Right lobe of liver (tissue), 6 donors: ENCODE measurements at regions not wholly inside any gene's neighbourhood (a gene's known extent, or its start where the extent isn't known, plus 50 kb on each side); places are given as distances from the start of the nearest gene placed in this dataset.
"Not testable (repeated sequence)": the region's sequence is repeated elsewhere in the genome, so short reads cannot be mapped to it uniquely, and the experiment has no call there.

ENCODE experiments used
- ATAC-seq, 4 donors: fragments of 200-7000 bp; cut with Tn5 transposase; one replicate each; pipeline ENCODE4 v1.9.1; 2020; ENCODE audit warnings: mild to moderate bottlenecking in 4 of 4, moderate library complexity in 4 of 4
- DNase-seq, 3 donors: peaks; one replicate each; pipeline ENCODE4 v3.0.0-alpha.2; 2020
- H3K27ac ChIP-seq, 3 donors: fragments of 200-600 bp; one replicate each; pipeline ENCODE4 v1.8.0; 2022
- H3K27me3 ChIP-seq, 2 donors: fragments of 200-600 bp; one replicate each; pipeline ENCODE4 v1.8.0; 2022
- H3K36me3 ChIP-seq, 4 donors: fragments of 200-600 bp; sonication (generic) in 1 of 4; one replicate each; pipeline versions ENCODE4 v1.5.1 to v1.8.0; 2017 to 2022; ENCODE audit warnings: control low read depth in 1 of 4
- H3K4me1 ChIP-seq, 4 donors: fragments of 200-600 bp; sonication (generic) in 1 of 4; one replicate each; pipeline versions ENCODE4 v1.5.1 to v1.8.0; 2017 to 2022; ENCODE audit warnings: control low read depth in 1 of 4
- H3K4me3 ChIP-seq, 3 donors: fragments of 200-600 bp; one replicate each; pipeline ENCODE4 v1.8.0; 2022
- H3K9me3 ChIP-seq, 4 donors: fragments of 200-600 bp; sonication (generic) in 1 of 4; one replicate each; pipeline versions ENCODE4 v1.5.1 to v1.8.0; 2017 to 2022; ENCODE audit warnings: control low read depth in 1 of 4
- CTCF ChIP-seq, 4 donors: fragments of 200-600 bp in 3 of 4; fragments of 450-650 bp in 1 of 4; IDR thresholded peaks; one replicate each; pipeline versions ENCODE4 v1.5.1 to v1.8.0; 2016 to 2022; ENCODE audit warnings: antibody characterized with exemption in 4 of 4, mild to moderate bottlenecking in 2 of 4
- POLR2A ChIP-seq: fragments of 450-650 bp; IDR thresholded peaks from one replicate; pipeline ENCODE4 v1.6.1; 2017; ENCODE audit warnings: antibody characterized with exemption, mild to moderate bottlenecking
- WGBS: methylation state at CpG from one replicate; pipeline ENCODE4 v1.1.6; 2018; ENCODE audit warnings: low coverage, low lambda C conversion rate; ENCODE audit not compliant: insufficient coverage; ENCODE audit errors: missing lambda C conversion rate; 5-methylcytosine and 5-hydroxymethylcytosine counted together
- intact Hi-C, 2 donors: fragments of 100-400 bp; cut with DNase I; formaldehyde crosslinking; loops; one replicate each; pipeline versions ENCODE4 v1.11.2 to v1.14.1; 2022
- donor health status: DM: no; HTN: yes; CAD: no.
- donor health status: DM: no; HTN: no; CAD: no.
- donor health status: DM: no; HTN: no; CAD: no.
- donor health status: DM: no; HTN: yes; CAD: no.
- donor health status: DM: no; HTN: yes; CAD: no.

- WGBS: 85% methylated on average over 5 of the region's 5 CpGs
- no peak for ATAC-seq
- TF ChIP-seq CTCF (IDR thresholded peaks at IDR 0.05) (no peak), POLR2A (no peak)
These were observed 230.6 kb downstream of the UTRN start for GRCh38 chr6:144515761-144516160.

GRCh38 chr6:144519426-144519825 lies 234.3 kb downstream of the UTRN start:
- ATAC-seq: no peak
- H3K36me3 ChIP-seq: peaks cover 0 to 62% (median 8%) of the 10 kb centered on the region in 4 donors
- no peaks in the 10 kb centered on the region for H3K9me3 ChIP-seq
- intact Hi-C loops: no loop called here
- 70% methylated on average over 4 of the region's 4 CpGs for WGBS
- TF ChIP-seq POLR2A: no peak
- no peak for TF ChIP-seq CTCF (IDR thresholded peaks at IDR 0.05)
- no peaks in the 10 kb centered on the region for H3K27me3 ChIP-seq
- no peaks in the 10 kb centered on the region for H3K4me1 ChIP-seq
- no peak for DNase-seq
- no peak overlapping the region for H3K27ac ChIP-seq
- no peak overlapping the region for H3K4me3 ChIP-seq

More at GRCh38 chr6:144515761-144516160, 230.6 kb downstream of the UTRN start:
- Histone ChIP-seq H3K4me3 (no peak overlapping the region), H3K4me1 (no peaks in the 10 kb centered on the region), H3K9me3 (no peaks in the 10 kb centered on the region), H3K27ac (no peak overlapping the region), H3K27me3 (no peaks in the 10 kb centered on the region), H3K36me3 (peaks cover 0 to 38% (median 4%) of the 10 kb centered on the region in 4 donors)
- intact Hi-C loops: no loop called here
- no peak for DNase-seq

DNA sequence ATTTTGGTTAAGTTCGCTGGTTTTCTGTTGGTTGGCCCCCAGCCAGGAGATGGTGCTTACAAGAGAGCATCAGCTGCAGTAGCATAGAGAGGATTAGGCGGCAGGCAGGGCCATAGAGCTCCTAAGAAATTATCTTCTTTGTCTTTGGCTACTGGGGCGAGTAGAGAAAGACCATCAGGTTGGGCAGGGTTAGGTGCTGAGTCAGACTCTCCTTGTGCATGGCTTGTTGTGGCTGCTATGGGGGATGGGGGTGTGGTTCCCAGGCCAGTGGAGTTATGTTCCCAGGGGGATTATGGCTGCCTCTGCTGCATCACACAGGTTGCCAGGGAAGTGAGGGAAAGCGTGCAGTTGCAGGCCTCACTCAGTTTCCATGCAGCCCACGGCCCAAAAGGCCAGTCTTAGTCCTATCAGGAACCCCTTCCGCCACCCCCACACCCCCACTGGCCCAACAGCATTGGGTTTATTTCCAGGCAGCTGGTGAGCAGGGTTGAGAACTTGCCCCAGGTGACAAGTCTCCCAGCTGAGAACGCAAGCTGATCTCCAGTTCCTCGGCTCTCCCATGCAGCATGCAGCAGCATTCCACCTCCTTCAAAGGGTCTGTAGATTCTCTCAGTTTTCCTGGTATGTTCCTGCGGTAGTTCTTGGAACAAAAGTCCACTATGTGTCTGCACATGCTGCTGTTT lies 243.7 kb downstream of the UTRN start:
- TF ChIP-seq POLR2A (no peak), CTCF (IDR thresholded peaks at IDR 0.05) (no peak)
- Histone ChIP-seq H3K36me3 (peaks cover 0 to 15% (median 3%) of the 10 kb centered on the region in 4 donors), H3K27ac (no peak overlapping the region), H3K4me1 (no peaks in the 10 kb centered on the region), H3K4me3 (no peak overlapping the region), H3K9me3 (no peaks in the 10 kb centered on the region), H3K27me3 (no peaks in the 10 kb centered on the region)
- 97% methylated on average over 6 of the region's 9 CpGs for WGBS
- DNase-seq (no peak), ATAC-seq (no peak)
- intact Hi-C loops: no loop called here

- DNase-seq (no peak), ATAC-seq (no peak)
- TF ChIP-seq POLR2A (no peak), CTCF (IDR thresholded peaks at IDR 0.05) (no peak)
- H3K9me3 ChIP-seq: no peaks in the 10 kb centered on the region
- intact Hi-C loops: no loop called here
- H3K36me3 ChIP-seq: peaks cover 0 to 10% (median 6%) of the 10 kb centered on the region in 4 donors
- H3K27me3 ChIP-seq: no peaks in the 10 kb centered on the region
- H3K4me3 ChIP-seq: no peak overlapping the region
- WGBS: 87% methylated on average over 2 of the region's 2 CpGs
- no peaks in the 10 kb centered on the region for H3K4me1 ChIP-seq
- no peak overlapping the region for H3K27ac ChIP-seq
These were observed 245.0 kb downstream of the UTRN start for GRCh38 chr6:144530118-144530517.

DNA sequence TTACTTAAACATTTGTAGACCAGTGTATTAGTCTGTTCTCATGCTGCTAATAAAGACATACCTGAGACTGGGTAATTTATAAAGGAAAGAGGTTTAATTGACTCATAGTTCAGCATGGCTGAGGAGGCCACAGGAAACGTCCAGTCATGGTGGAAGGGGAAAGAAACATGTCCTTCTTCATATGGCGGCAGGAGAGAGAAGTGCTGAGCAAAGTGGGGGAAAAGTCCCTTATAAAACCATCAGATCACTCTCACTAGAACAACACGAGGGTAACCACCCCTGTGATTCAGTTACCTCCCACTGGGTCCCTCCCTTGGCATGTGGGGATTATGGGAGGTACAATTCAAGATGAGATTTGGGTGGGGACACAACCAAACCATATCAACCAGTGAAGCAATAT lies 247.1 kb downstream of the UTRN start:
- H3K27me3 ChIP-seq, intact Hi-C loops, H3K4me1 ChIP-seq, H3K27ac ChIP-seq, H3K4me3 ChIP-seq, ATAC-seq, H3K9me3 ChIP-seq, DNase-seq: not testable (repeated sequence)
- WGBS: 97% methylated on average over 3 of the region's 3 CpGs
- peaks cover 0 to 10% (median 6%) of the 10 kb centered on the region in 4 donors for H3K36me3 ChIP-seq
